ENCODE measurements at regions not wholly inside any gene's neighbourhood (a gene's known extent, or its start where the extent isn't known, plus 50 kb on each side); places are given as distances from the start of the nearest gene placed in this dataset.

DNA sequence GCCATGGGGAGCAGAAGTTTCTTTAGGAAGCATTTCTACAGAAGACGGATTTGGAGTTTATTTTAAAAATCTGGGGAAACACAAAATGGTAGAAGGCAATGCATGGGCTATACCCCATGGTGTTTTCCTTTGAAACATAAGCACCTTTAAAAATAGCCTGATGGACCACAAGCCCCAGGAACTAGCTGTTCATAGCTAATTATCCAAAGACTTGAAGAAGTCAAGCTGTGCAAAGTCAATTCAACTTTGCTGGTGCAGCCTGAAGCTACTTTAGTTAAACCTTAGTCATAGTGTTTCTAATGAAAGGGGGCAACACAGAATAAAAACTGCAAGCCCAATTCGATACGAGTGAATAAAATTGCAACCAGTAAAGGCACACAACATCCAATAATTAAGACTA lies 732.5 kb downstream of the GALC start:
- TF ChIP-seq POLR2AphosphoS5 (IDR thresholded peaks at IDR 0.05): no peak
- TF ChIP-seq, protein P1, sequence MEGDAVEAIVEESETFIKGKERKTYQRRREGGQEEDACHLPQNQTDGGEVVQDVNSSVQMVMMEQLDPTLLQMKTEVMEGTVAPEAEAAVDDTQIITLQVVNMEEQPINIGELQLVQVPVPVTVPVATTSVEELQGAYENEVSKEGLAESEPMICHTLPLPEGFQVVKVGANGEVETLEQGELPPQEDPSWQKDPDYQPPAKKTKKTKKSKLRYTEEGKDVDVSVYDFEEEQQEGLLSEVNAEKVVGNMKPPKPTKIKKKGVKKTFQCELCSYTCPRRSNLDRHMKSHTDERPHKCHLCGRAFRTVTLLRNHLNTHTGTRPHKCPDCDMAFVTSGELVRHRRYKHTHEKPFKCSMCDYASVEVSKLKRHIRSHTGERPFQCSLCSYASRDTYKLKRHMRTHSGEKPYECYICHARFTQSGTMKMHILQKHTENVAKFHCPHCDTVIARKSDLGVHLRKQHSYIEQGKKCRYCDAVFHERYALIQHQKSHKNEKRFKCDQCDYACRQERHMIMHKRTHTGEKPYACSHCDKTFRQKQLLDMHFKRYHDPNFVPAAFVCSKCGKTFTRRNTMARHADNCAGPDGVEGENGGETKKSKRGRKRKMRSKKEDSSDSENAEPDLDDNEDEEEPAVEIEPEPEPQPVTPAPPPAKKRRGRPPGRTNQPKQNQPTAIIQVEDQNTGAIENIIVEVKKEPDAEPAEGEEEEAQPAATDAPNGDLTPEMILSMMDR (IDR thresholded peaks at IDR 0.05): no peak
- no peak for TF ChIP-seq POLR2A (IDR thresholded peaks at IDR 0.05)

Data from breast epithelium (tissue), 3 donors.